AG10803 (cell line): ENCODE measurements at regions not wholly inside any gene's neighbourhood (a gene's known extent, or its start where the extent isn't known, plus 50 kb on each side); places are given as distances from the start of the nearest gene placed in this dataset.
"Not testable (repeated sequence)": the region's sequence is repeated elsewhere in the genome, so short reads cannot be mapped to it uniquely, and the experiment has no call there.

ENCODE experiments used
- DNase-seq: peaks from one replicate; pipeline ENCODE4 v3.0.0; 2010; ENCODE audit warnings: low read depth
- H3K4me3 ChIP-seq: 2 replicates; pipeline ENCODE4 v1.5.1; 2011; ENCODE audit warnings: mild to moderate bottlenecking, low read length, control low read depth
- TF ChIP-seq, protein P1 (sequence below): conservative IDR thresholded peaks from 2 replicates; pipeline ENCODE4 v1.5.1; 2011; ENCODE audit warnings: mild to moderate bottlenecking, low read length, control low read depth, inconsistent platforms

DNA sequence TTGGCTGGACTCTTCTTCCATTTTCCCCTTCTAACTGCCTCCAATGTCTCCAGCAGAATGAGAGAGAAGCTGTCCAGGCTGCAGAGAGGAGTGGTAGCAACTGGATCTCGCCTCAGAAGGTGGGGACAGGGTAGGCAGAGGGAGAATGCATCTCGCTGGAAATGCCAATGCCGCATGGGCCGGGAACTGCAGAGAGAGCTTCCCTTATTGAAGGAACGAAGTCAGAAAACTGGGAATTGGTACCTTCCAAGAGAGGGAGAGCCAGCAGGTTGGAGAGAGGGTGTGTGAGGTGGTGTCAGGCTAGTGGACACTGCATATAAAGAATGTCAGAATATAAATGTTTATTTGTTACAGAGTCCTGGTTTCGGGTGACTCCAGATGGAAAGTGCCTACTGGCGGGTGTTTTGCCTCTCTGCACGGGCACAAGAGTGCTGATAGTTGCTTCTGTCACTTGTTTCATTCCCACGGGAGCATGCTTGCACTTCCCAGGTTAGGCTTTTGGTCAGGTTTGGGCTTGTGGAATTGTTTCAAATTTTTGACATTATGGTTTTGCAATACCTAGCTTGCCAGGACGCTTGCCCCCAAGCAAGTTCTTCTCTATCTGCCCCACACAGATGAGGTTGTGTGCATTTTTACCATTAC is 156.8 kb upstream of the STS start:
- no peak overlapping the region for H3K4me3 ChIP-seq
- TF ChIP-seq, protein P1, sequence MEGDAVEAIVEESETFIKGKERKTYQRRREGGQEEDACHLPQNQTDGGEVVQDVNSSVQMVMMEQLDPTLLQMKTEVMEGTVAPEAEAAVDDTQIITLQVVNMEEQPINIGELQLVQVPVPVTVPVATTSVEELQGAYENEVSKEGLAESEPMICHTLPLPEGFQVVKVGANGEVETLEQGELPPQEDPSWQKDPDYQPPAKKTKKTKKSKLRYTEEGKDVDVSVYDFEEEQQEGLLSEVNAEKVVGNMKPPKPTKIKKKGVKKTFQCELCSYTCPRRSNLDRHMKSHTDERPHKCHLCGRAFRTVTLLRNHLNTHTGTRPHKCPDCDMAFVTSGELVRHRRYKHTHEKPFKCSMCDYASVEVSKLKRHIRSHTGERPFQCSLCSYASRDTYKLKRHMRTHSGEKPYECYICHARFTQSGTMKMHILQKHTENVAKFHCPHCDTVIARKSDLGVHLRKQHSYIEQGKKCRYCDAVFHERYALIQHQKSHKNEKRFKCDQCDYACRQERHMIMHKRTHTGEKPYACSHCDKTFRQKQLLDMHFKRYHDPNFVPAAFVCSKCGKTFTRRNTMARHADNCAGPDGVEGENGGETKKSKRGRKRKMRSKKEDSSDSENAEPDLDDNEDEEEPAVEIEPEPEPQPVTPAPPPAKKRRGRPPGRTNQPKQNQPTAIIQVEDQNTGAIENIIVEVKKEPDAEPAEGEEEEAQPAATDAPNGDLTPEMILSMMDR: no peak
- DNase-seq: no peak

DNA sequence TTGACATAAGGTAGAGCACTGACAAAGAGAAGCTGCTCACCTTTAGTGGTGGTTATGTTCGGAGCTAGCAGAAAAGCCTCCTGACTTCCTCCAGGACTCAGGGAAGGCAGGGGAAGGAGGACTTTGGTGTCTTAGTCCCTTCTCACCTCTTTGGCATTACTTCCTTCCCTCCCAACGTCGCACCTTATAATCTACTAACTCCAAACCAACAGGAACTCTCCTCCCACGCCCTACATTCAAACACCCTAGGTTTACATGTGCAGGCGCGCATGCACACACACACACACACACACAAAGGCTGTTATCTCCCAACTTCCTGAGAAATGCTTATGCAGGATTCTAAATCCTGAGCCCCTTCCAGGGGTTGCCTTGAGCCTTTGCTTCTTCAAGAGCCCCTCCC is 157.7 kb upstream of the STS start:
- H3K4me3 ChIP-seq: no peak overlapping the region
- TF ChIP-seq, protein P1: no peak
- no peak for DNase-seq

DNA sequence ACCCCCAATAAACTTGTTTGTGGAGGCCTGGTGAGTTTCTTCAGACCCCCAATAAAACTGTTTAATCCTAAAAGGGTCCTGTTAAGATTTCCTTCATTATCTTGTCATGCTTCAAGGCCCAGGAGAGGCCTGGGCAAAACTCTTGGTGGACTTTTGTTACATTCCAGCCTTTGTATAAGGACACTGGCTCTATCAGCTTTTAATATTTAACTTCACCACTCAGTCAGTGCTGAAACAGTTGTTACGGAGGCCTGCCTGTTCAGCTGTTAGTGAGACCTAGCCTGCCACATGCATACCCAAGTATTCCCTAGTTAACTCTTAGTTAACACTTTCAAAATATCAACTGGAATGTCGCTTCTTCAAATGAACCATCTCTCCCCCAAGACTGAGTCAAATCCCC is 158.8 kb upstream of the STS start:
- DNase-seq: not testable (repeated sequence)

DNA sequence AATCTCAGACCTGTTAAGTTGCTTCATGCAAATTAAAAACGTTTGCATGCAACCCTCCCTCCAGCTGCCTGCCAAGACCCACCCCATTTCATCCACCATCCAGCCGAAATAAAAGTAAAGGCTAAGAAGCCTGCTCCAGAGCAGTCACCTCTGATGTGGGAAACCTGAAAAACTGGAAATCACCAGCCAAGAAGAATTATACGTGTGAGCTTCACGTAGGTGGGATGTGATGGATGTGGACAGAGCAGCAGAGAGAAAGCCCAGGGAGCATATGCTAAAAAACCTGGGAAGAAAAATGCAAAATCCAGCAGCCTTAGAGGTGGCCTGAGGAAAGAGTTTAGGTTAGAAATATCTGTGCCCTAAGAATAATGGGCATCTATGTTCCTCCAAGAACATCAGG is 160.6 kb upstream of the STS start:
- DNase-seq: no peak
- TF ChIP-seq, protein P1: no peak
- H3K4me3 ChIP-seq: no peak overlapping the region

More for the DNA sequence above, 158.8 kb upstream of the STS start:
- H3K4me3 ChIP-seq: not testable (repeated sequence)

DNA sequence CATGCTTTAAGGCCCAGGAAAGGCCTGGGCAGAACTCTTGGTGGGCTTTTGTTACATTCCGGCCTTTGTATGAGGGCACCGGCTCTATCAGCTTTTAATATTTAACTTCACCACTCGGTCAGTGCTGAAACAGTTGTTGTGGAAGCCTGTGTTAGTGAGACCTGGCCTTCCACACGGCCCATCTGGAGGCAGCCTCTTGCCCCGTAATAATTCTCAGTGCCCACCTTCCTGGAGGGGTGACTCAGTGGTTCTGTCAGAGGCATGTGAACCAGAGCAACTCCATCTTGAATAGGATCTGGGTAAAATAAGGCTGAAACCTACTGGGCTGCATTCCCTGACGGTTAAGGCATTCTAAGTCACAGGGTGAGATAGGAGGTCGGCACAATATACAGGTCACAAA is 162.0 kb upstream of the STS start:
- TF ChIP-seq, protein P1: no peak
- no peak for DNase-seq
- H3K4me3 ChIP-seq: no peak overlapping the region

DNA sequence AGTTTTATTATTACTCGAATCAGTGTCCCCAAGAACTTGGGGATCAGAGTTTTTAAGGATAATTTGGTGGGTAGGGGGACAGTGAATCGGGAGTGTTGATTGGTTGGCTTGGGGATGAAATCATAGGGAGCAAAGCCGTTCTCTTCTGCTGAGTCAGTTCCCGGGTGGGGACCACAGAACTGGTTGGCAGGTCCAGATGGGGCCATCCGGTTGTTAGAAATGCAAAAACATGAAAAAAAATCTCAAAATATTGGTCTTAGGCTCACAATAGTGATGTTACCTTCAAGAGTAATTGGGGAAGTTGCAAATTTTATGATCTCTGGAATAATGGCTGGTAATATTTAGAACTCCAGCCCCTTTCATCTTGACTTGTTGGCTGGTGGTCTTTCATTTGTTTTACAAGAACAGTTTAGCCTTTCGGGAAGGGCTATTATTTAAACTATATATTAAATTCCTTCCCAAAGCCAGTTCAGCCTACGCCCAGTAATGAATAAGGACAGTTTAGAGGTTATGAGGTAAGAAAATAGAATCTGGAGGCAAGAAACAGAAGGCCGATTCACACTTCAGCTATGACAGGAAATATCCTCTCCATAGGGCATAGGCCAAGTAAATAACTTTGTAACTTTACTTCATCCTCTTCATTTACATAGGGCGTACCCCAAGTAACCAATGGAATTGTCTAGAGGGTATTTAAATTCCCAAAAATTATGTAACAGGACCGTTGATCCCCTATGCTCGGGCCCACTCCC is 164.1 kb upstream of the STS start:
- TF ChIP-seq, protein P1: no peak
- H3K4me3 ChIP-seq: no peak overlapping the region
- DNase-seq: no peak

DNA sequence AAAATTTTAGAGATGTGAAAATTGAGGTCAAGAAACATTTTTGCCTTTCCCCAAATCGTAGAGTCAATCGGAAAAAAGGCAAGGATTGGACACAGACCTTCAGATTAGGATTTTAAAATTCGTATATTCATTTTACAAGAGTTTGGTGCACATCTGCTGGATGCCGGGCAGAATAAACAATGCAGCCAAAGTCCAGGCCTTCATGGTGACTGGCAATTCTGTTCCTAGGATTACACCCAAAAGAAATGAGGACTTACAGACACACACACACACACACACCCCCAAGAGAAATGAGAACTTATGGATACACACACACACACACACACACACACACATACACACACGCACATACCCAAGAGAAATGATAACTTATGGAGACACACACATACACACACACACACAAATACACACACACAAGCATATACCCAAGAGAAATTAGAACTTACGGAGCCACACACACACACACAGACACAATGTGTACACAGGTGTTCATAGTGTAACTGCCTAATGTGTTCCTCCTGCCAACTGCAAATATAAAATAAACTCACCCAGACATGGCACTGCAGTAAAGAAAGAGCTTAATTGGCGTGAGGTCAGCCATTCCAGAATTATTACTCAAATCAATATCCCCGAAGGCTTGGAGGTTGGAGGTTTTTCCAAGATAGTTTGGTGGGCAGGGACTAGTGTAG is 165.7 kb upstream of the STS start:
- TF ChIP-seq, protein P1: no peak
- DNase-seq: no peak
- H3K4me3 ChIP-seq: no peak overlapping the region
